GM12872 (cell line): ENCODE measurements at regions not wholly inside any gene's neighbourhood (a gene's known extent, or its start where the extent isn't known, plus 50 kb on each side); places are given as distances from the start of the nearest gene placed in this dataset.

Experiments used
- CTCF ChIP-seq: IDR thresholded peaks from 3 replicates; pipeline ENCODE4 v1.5.1; 2011; ENCODE audit warnings: low read depth, mild to moderate bottlenecking, low read length, moderate library complexity; ENCODE audit not compliant: insufficient read depth

- TF ChIP-seq CTCF, result no peak
These were observed 182.6 kb downstream of the TRPC6 start for GRCh38 chr11:101401245-101401644.

- no peak for TF ChIP-seq CTCF
These were observed 185.8 kb downstream of the TRPC6 start for GRCh38 chr11:101397979-101398378.

- no peak for TF ChIP-seq CTCF
These were observed 193.3 kb downstream of the TRPC6 start for GRCh38 chr11:101390539-101390938.

GRCh38 chr11:101369835-101370234 lies 214.0 kb downstream of the TRPC6 start:
- no peak for TF ChIP-seq CTCF

GRCh38 chr11:101363706-101364275 lies 220.0 kb downstream of the TRPC6 start:
- no peak for TF ChIP-seq CTCF

- TF ChIP-seq CTCF, result no peak
These were observed 221.2 kb downstream of the TRPC6 start for GRCh38 chr11:101362643-101363042.

- no peak for TF ChIP-seq CTCF
These were observed 226.0 kb downstream of the TRPC6 start for GRCh38 chr11:101357771-101358170.
